ENCODE measurements at regions not wholly inside any gene's neighbourhood (a gene's known extent, or its start where the extent isn't known, plus 50 kb on each side); places are given as distances from the start of the nearest gene placed in this dataset.

GRCh38 chr5:29085142-29085541 is 2046.8 kb upstream of the CDH9 start:
- Histone ChIP-seq H3K4me3 (ENCODE audit: severe bottlenecking) (no peak overlapping the region), H3K4me1 (ENCODE audit: insufficient read depth, poor library complexity, severe bottlenecking) (peaks cover 4% of the 10 kb centered on the region), H3K9me3 (ENCODE audit: severe bottlenecking) (no peaks in the 10 kb centered on the region), H3K27ac (ENCODE audit: poor library complexity, severe bottlenecking) (no peak overlapping the region), H3K27me3 (ENCODE audit: insufficient read depth, poor library complexity, severe bottlenecking) (no peaks in the 10 kb centered on the region), H3K36me3 (ENCODE audit: low read depth) (no peaks in the 10 kb centered on the region; the same call in 1 of the 2 replicates)
- TF ChIP-seq CTCF (IDR thresholded peaks at IDR 0.05; ENCODE audit: poor library complexity, severe bottlenecking), result no peak
- DNase-seq (ENCODE audit: low spot score) (no peak), ATAC-seq (ENCODE audit: low read depth) (peak; percentile 69)

GRCh38 chr5:29079771-29080170 is 2041.4 kb upstream of the CDH9 start:
- H3K9me3 ChIP-seq (ENCODE audit: severe bottlenecking), result no peaks in the 10 kb centered on the region
- DNase-seq (ENCODE audit: low spot score) (no peak), ATAC-seq (ENCODE audit: low read depth) (no peak)
- H3K36me3 ChIP-seq (ENCODE audit: low read depth), result no peaks in the 10 kb centered on the region
- H3K4me3 ChIP-seq (ENCODE audit: severe bottlenecking), result no peak overlapping the region
- H3K27ac ChIP-seq (ENCODE audit: poor library complexity, severe bottlenecking), result no peak overlapping the region
- H3K27me3 ChIP-seq (ENCODE audit: insufficient read depth, poor library complexity, severe bottlenecking), result no peaks in the 10 kb centered on the region
- H3K4me1 ChIP-seq (ENCODE audit: insufficient read depth, poor library complexity, severe bottlenecking), result no peaks in the 10 kb centered on the region
- TF ChIP-seq CTCF (IDR thresholded peaks at IDR 0.05; ENCODE audit: poor library complexity, severe bottlenecking), result no peak

- no peaks in the 10 kb centered on the region for H3K36me3 ChIP-seq (ENCODE audit: low read depth)
- H3K27ac ChIP-seq (ENCODE audit: poor library complexity, severe bottlenecking), result no peak overlapping the region
- no peak for TF ChIP-seq CTCF (IDR thresholded peaks at IDR 0.05; ENCODE audit: poor library complexity, severe bottlenecking)
- no peaks in the 10 kb centered on the region for H3K9me3 ChIP-seq (ENCODE audit: severe bottlenecking)
- no peak overlapping the region for H3K4me3 ChIP-seq (ENCODE audit: severe bottlenecking)
- H3K27me3 ChIP-seq (ENCODE audit: insufficient read depth, poor library complexity, severe bottlenecking), result no peaks in the 10 kb centered on the region
- ATAC-seq (ENCODE audit: low read depth) (peak; percentile 78), DNase-seq (ENCODE audit: low spot score) (no peak)
- H3K4me1 ChIP-seq (ENCODE audit: insufficient read depth, poor library complexity, severe bottlenecking), result no peaks in the 10 kb centered on the region
Observed at GRCh38 chr5:29077451-29077850, 2039.1 kb upstream of the CDH9 start.

DNA sequence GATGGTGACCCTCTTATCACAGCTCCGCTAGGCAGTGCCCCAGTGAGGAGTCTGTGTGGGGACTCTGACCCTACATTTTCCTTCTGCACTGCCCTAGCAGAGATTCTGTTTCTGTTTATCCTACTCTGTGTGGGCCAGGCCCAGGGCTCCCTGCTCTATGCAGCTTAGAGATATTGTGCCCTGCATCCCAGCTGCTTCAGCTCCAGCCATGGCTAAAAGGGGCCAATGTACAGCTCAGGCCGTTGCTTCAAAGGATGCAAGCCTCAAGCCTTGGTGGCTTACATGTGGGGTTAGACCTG is 2030.7 kb upstream of the CDH9 start:
- ATAC-seq (ENCODE audit: low read depth) (no peak), DNase-seq (ENCODE audit: low spot score) (no peak)
- no peaks in the 10 kb centered on the region for H3K4me1 ChIP-seq (ENCODE audit: insufficient read depth, poor library complexity, severe bottlenecking)
- no peak overlapping the region for H3K27ac ChIP-seq (ENCODE audit: poor library complexity, severe bottlenecking)
- no peaks in the 10 kb centered on the region for H3K27me3 ChIP-seq (ENCODE audit: insufficient read depth, poor library complexity, severe bottlenecking)
- H3K36me3 ChIP-seq (ENCODE audit: low read depth), result no peaks in the 10 kb centered on the region
- no peak overlapping the region for H3K4me3 ChIP-seq (ENCODE audit: severe bottlenecking)
- no peaks in the 10 kb centered on the region for H3K9me3 ChIP-seq (ENCODE audit: severe bottlenecking)
- TF ChIP-seq CTCF (IDR thresholded peaks at IDR 0.05; ENCODE audit: poor library complexity, severe bottlenecking), result no peak

- H3K27me3 ChIP-seq (ENCODE audit: insufficient read depth, poor library complexity, severe bottlenecking), result no peaks in the 10 kb centered on the region
- no peaks in the 10 kb centered on the region for H3K36me3 ChIP-seq (ENCODE audit: low read depth)
- H3K4me1 ChIP-seq (ENCODE audit: insufficient read depth, poor library complexity, severe bottlenecking), result no peaks in the 10 kb centered on the region
- no peak overlapping the region for H3K27ac ChIP-seq (ENCODE audit: poor library complexity, severe bottlenecking)
- no peak for TF ChIP-seq CTCF (IDR thresholded peaks at IDR 0.05; ENCODE audit: poor library complexity, severe bottlenecking)
- ATAC-seq (ENCODE audit: low read depth) (no peak), DNase-seq (ENCODE audit: low spot score) (no peak)
- no peaks in the 10 kb centered on the region for H3K9me3 ChIP-seq (ENCODE audit: severe bottlenecking)
- no peak overlapping the region for H3K4me3 ChIP-seq (ENCODE audit: severe bottlenecking)
Observed at GRCh38 chr5:29061381-29061780, 2023.0 kb upstream of the CDH9 start.
